Inferior parietal cortex (tissue), 1 donor: ENCODE measurements at regions not wholly inside any gene's neighbourhood (a gene's known extent, or its start where the extent isn't known, plus 50 kb on each side); places are given as distances from the start of the nearest gene placed in this dataset.

ENCODE experiments used
- DNase-seq: peaks from one replicate; pipeline ENCODE4 v3.0.0-alpha.2; 2016; ENCODE audit errors: extremely low spot score

GRCh38 chr12:131375261-131375971, 335.5 kb upstream of the SFSWAP start:
- no peak for DNase-seq

DNA sequence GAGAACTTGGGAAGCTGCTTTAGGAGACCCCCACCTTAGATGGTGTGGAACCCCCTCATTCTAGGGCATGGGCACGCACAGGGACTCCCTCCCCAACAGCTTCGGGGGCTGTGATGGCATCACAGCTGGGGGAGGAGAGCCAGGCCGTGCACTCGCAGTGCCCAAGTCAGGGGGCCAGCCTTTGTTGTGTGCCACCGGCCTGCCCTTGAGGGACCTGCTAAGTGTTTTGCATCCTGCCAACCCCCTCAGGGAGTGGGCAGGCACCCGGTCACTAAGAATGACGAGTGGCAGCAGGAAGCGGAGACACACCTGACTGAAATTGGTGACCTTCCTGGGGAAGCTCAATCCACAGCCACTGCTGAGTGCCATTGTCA, 334.9 kb upstream of the SFSWAP start:
- DNase-seq, result no peak

- no peak for DNase-seq
Measured at GRCh38 chr12:131378176-131378842, 332.6 kb upstream of the SFSWAP start.

- DNase-seq, result no peak
Measured at GRCh38 chr12:131378861-131379665, 331.8 kb upstream of the SFSWAP start.

DNA sequence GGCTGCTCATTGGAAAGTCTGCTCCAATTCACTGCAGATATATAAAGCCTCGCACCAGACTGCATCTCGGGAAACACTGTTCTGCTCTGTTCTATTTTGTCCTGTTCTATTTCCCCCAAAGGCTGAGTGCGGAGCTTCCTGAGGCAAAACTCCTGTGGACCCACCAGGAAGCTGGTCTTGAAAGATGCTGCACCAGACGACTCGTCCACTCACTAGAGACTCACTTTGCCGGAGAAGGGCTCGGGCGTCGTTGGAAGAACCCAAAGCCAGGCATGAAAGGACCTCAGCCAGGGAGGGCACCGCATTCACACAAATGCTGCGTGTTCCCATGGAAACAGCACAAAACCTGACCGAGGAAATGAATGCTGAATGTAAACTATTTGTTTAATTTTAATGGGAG, 331.2 kb upstream of the SFSWAP start:
- peak; percentile 31 for DNase-seq

- DNase-seq, result no peak
Measured at GRCh38 chr12:131380220-131380964, 330.5 kb upstream of the SFSWAP start.

- DNase-seq, result no peak
Measured at GRCh38 chr12:131380965-131381705, 329.8 kb upstream of the SFSWAP start.

DNA sequence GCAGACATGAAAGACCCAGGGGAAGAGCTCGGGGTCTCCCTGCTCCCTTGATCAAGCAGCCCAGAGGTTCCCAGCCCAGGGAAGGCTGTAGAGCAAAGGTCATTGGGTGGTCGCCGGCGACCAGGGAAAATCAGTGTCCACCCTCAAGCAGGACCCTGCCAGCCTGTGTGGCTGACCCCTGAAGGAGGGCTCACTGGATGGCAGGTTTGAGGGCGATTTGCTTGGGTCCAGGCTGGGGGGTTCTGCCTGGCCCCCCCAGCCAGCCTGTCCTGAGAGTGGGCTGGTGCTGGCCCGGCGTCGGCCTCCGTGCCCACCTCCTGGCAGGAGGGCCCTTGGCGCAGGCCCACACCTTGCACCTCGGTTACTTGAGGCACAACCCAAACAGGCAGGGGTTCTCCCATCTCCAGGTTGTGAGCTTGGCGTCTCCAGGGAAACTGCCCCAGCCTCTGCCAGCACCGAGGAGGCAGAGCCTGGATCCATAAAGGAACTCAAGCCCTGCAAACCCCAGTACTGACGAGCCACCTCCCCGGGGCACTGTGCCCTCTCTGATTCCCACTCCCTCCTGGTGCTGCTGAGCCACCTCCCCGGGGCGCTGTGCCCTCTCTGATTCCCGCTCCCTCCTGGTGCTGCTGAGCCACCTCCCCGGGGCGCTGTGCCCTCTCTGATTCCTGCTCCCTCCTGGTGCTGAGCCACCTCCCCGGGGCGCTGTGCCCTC, 329.0 kb upstream of the SFSWAP start:
- no peak for DNase-seq

DNA sequence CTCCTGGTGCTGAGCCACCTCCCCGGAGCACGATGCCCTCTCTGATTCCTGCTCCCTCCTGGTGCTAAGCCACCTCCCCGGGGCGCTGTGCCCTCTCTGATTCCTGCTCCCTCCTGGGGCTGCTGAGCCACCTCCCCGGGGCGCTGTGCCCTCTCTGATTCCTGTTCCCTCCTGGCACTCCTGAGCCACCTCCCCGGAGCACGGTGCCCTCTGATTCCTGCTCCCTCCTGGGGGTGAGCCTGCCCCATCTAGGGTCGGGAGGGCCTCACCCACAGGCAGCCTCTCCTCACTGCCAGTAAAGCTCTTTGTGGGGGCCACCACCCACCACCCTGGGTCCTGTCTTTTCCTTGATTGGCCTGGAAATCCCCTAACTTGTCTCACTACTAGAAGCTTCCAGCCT, 327.6 kb upstream of the SFSWAP start:
- DNase-seq, result no peak

DNA sequence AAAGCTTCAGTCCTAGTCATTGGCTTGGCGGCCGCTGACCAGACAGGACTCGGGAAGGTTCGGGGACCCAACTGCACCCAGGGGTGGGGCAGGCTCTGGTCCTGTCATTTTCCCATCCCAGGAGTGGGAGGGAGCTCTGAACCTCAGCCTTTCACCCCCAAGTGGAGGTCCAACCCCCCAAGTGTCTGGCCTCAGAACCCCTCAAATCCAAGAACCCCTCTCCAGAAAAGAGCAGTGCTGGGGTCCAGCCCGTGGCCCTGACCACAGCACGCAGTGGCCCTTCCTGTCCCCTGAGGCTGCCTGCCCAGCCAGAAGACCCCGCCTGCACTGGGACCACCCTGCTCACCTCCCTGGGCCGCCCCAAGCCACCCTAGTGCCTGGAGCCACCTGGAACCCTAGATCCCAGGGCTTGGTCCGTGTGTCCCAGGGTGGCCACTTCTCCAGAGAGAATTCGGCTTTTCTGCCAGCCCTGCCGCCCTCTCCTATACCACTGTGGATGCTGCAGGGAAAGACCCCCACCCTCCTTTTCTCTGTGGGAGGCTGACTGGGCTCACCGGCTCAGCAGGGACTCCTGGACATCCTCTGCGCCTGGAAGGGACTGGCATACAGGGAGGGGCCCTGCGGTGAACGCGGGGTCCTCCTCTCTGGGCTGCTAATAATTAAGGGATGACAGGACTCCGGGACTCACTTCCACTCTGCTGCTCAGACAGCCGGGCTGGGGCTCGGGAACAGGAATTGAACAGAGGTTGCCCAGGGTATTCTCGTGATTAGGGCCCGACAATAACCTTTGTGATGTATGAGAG, 326.9 kb upstream of the SFSWAP start:
- DNase-seq, result no peak

- DNase-seq, result no peak
Measured at GRCh38 chr12:131384544-131384855, 326.4 kb upstream of the SFSWAP start.

GRCh38 chr12:131385313-131386166, 325.4 kb upstream of the SFSWAP start:
- no peak for DNase-seq

- no peak for DNase-seq
Measured at GRCh38 chr12:131386167-131386521, 324.7 kb upstream of the SFSWAP start.

- no peak for DNase-seq
Measured at GRCh38 chr12:131386781-131387180, 324.1 kb upstream of the SFSWAP start.

DNA sequence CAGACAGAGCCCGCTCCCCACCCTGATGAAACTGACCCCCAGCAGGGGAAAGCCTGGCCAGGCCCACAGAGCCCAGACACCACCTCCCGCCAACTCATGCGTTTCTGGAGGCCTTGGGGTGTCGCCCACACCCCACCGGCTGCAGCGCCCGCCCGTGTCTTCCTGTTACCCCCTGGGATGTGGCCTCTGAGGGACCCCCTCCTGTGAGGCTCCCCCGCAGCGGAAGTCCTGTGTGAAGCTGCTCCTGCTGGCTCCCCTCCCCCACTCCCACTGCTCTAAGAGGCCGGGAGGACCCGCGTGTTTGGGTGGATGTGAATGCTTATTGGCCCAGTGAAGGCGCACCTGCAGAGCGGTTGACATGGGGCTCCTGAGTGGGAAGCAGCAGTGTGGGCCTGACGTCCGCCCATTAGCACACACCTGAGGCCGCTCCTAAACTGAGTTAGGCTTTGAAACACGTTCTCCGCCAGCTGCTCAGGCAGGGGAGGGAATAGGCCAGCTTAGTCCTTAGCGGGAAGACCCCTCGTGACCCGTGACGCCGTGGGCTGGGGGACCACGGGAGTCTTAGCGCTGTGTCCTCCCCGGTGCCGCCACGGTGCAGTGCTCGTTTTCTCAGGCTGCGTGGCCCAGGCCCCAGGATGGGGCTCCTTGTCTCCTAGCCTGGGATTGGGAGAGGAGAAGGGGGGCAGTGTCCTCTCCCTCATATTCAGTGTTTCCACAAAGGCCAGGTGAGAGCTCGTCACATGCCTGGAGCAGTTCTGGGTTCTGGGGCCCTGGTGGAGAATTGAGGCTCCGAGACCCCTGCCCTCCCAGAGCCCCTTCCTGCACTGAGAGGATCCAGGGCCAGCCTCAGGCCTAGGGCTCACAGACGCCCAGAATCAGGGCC, 323.4 kb upstream of the SFSWAP start:
- DNase-seq, result no peak

- DNase-seq, result peak; percentile 39
Measured at GRCh38 chr12:131388164-131389053, 322.5 kb upstream of the SFSWAP start.
